ENCODE measurements at regions not wholly inside any gene's neighbourhood (a gene's known extent, or its start where the extent isn't known, plus 50 kb on each side); places are given as distances from the start of the nearest gene placed in this dataset.

DNA sequence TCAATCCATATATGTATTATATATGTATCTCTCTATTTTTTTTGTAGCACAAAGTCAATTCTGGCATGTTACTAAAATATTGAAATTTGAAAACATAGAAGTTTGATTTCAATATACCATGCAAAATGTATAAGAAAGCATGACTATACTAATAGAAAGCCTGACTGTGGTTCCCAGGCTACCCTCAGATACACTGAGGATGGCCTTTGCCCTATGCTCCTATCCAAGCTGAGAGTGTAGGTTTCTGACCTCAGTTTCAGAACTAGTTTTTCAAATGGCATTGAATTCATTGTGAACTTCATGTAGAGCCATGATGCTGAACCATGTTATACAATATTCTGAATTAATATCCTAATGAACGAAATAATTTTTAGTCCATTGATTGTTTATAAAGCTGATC lies 220.4 kb upstream of the IZUMO3 start:
- no peaks in the 10 kb centered on the region for H3K36me3 ChIP-seq
- intact Hi-C loops (cut with DNase I): no loop called here

DNA sequence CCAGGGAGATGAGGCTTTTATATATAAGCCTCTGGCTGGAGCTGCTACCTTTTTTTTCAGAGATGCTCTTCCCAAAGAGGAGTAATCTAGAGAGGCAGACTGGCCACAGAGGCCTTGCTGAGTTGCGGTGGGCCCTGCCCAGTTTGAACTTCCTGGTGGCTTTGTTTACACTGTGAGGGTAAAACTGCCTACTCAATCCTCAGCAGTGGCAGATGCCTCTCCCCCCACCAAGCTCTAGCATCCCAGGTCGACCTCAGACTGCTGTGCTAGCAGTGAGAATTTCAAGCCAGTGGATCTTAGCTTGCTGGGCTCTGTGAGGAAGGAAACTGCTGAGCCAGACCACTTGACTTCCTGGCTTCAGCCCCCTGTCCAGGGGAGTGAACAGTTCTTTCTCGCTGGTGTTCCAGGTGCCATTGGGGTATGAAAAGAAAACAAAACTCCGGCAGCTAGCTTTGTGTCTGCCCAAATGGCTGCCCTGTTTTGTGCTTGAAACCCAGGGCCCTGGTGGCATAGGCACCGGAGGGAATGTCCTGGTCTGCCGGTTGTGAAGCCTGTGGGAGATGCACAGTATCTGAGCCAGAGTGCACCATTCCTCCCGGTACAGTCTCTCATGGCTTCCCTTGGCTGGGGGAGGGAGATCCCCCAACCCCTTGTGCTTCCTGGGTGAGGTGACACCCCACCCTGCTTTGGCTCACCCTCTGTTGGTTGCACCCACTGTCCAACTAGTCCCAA lies 219.5 kb upstream of the IZUMO3 start:
- Histone ChIP-seq H3K27ac (no peak overlapping the region), H3K4me3 (no peak overlapping the region), H3K36me3 (no peaks in the 10 kb centered on the region), H3K27me3 (no peaks in the 10 kb centered on the region), H3K4me1 (ENCODE audit: insufficient read depth) (no peaks in the 10 kb centered on the region), H3K9me3 (no peaks in the 10 kb centered on the region)
- no peak for DNase-seq
- 61 to 77% (median 73%) methylated on average over 7 of the region's 7 CpGs for WGBS, 3 donors
- TF ChIP-seq EP300 (IDR thresholded peaks at IDR 0.05): no peak
- TF ChIP-seq, protein P1, sequence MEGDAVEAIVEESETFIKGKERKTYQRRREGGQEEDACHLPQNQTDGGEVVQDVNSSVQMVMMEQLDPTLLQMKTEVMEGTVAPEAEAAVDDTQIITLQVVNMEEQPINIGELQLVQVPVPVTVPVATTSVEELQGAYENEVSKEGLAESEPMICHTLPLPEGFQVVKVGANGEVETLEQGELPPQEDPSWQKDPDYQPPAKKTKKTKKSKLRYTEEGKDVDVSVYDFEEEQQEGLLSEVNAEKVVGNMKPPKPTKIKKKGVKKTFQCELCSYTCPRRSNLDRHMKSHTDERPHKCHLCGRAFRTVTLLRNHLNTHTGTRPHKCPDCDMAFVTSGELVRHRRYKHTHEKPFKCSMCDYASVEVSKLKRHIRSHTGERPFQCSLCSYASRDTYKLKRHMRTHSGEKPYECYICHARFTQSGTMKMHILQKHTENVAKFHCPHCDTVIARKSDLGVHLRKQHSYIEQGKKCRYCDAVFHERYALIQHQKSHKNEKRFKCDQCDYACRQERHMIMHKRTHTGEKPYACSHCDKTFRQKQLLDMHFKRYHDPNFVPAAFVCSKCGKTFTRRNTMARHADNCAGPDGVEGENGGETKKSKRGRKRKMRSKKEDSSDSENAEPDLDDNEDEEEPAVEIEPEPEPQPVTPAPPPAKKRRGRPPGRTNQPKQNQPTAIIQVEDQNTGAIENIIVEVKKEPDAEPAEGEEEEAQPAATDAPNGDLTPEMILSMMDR (IDR thresholded peaks at IDR 0.05): no peak
- intact Hi-C loops (cut with DNase I): no loop called here

More for the DNA sequence above, 220.4 kb upstream of the IZUMO3 start:
- no peaks in the 10 kb centered on the region for H3K9me3 ChIP-seq
- H3K4me1 ChIP-seq (ENCODE audit: insufficient read depth): no peaks in the 10 kb centered on the region
- H3K27me3 ChIP-seq: no peaks in the 10 kb centered on the region
- no peak for TF ChIP-seq EP300 (IDR thresholded peaks at IDR 0.05)
- TF ChIP-seq POLR2A (IDR thresholded peaks at IDR 0.05): no peak
- TF ChIP-seq, protein P1 (IDR thresholded peaks at IDR 0.05): no peak
- no peak overlapping the region for H3K27ac ChIP-seq
- H3K4me3 ChIP-seq: no peak overlapping the region
- no peak for DNase-seq
- WGBS, 3 donors: 91 to 95% (median 95%) methylated on average over 1 of the region's 1 CpG

DNA sequence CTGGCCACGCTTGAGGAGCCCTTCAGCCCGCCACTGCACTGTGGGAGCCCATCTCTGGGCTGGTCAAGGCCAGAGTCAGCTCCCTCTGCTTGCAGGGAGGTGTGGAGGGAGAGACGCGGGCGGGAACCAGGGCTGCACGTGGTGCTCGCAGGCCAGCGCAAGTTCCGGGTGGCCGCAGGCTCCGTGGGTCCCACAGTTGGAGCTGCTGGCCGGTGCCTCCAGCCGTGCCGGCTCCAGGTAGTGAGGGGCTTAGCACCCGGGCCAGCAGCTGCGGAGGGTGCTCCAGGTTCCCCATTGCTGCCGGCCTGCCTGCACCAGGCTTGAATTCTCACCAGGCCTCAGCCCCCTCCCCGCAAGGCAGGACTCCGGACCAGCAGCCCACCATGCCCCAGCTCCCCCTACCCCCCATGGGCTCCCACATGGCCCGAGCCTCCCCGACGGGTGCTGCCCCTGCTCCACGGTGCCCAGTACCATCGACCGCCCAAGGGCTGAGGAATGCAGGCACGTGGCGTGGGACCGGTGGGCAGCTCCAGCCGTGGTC lies 192.8 kb upstream of the IZUMO3 start:
- DNase-seq: no peak
- no peaks in the 10 kb centered on the region for H3K27me3 ChIP-seq
- no peak overlapping the region for H3K4me3 ChIP-seq
- no peaks in the 10 kb centered on the region for H3K4me1 ChIP-seq (ENCODE audit: insufficient read depth)
- no peaks in the 10 kb centered on the region for H3K9me3 ChIP-seq
- intact Hi-C loops (cut with DNase I): no loop called here
- WGBS, 3 donors: 92 to 96% (median 92%) methylated on average over 18 to 29 of the region's 29 CpGs
- no peaks in the 10 kb centered on the region for H3K36me3 ChIP-seq
- no peak overlapping the region for H3K27ac ChIP-seq
- TF ChIP-seq, protein P1 (IDR thresholded peaks at IDR 0.05): no peak
- TF ChIP-seq POLR2A (IDR thresholded peaks at IDR 0.05): no peak
- no peak for TF ChIP-seq EP300 (IDR thresholded peaks at IDR 0.05)

- intact Hi-C loops (cut with DNase I): no loop called here
These were observed 186.1 kb upstream of the IZUMO3 start for GRCh38 chr9:24731754-24732153.

More at GRCh38 chr9:24731754-24732153, 186.1 kb upstream of the IZUMO3 start:
- 48 to 58% (median 55%) methylated on average over 1 of the region's 1 CpG for WGBS, 3 donors
- Histone ChIP-seq H3K27me3 (no peaks in the 10 kb centered on the region), H3K9me3 (no peaks in the 10 kb centered on the region), H3K4me1 (ENCODE audit: insufficient read depth) (no peaks in the 10 kb centered on the region), H3K36me3 (no peaks in the 10 kb centered on the region), H3K27ac (no peak overlapping the region), H3K4me3 (no peak overlapping the region)
- DNase-seq: no peak
- TF ChIP-seq EP300 (IDR thresholded peaks at IDR 0.05) (no peak), POLR2A (IDR thresholded peaks at IDR 0.05) (no peak)
- TF ChIP-seq, protein P1 (IDR thresholded peaks at IDR 0.05): no peak
